ENCODE measurements at regions not wholly inside any gene's neighbourhood (a gene's known extent, or its start where the extent isn't known, plus 50 kb on each side); places are given as distances from the start of the nearest gene placed in this dataset.
"Not testable (repeated sequence)": the region's sequence is repeated elsewhere in the genome, so short reads cannot be mapped to it uniquely, and the experiment has no call there.

GRCh38 chr1:81298266-81298665 lies 502.5 kb upstream of the ADGRL2 start:
- DNase-seq (ENCODE audit: low read depth, low spot score) = no peak

- DNase-seq (ENCODE audit: low read depth, low spot score) = no peak
These were observed 504.1 kb upstream of the ADGRL2 start for GRCh38 chr1:81296601-81297000.

GRCh38 chr1:81290326-81290725 lies 510.4 kb upstream of the ADGRL2 start:
- DNase-seq (ENCODE audit: low read depth, low spot score) = no peak

- DNase-seq (ENCODE audit: low read depth, low spot score) = no peak
These were observed 512.0 kb upstream of the ADGRL2 start for GRCh38 chr1:81288689-81289088.

GRCh38 chr1:81287411-81288080 lies 513.2 kb upstream of the ADGRL2 start:
- no peak for DNase-seq (ENCODE audit: low read depth, low spot score)

GRCh38 chr1:81270051-81270450 lies 530.7 kb upstream of the ADGRL2 start:
- no peak for DNase-seq (ENCODE audit: low read depth, low spot score)

- DNase-seq (ENCODE audit: low read depth, low spot score) = no peak
These were observed 535.8 kb upstream of the ADGRL2 start for GRCh38 chr1:81264976-81265375.

GRCh38 chr1:81259625-81260411 lies 540.9 kb upstream of the ADGRL2 start:
- DNase-seq (ENCODE audit: low read depth, low spot score) = no peak

- DNase-seq (ENCODE audit: low read depth, low spot score) = peak; percentile 67
These were observed 546.2 kb upstream of the ADGRL2 start for GRCh38 chr1:81254560-81254959.

- no peak for DNase-seq (ENCODE audit: low read depth, low spot score)
These were observed 546.7 kb upstream of the ADGRL2 start for GRCh38 chr1:81254068-81254467.

- no peak for DNase-seq (ENCODE audit: low read depth, low spot score)
These were observed 548.1 kb upstream of the ADGRL2 start for GRCh38 chr1:81252471-81253151.

- DNase-seq (ENCODE audit: low read depth, low spot score) = not testable (repeated sequence)
These were observed 549.9 kb upstream of the ADGRL2 start for GRCh38 chr1:81250825-81251224.

GRCh38 chr1:81245084-81245715 lies 555.5 kb upstream of the ADGRL2 start:
- not testable (repeated sequence) for DNase-seq (ENCODE audit: low read depth, low spot score)

GRCh38 chr1:81244612-81245011 lies 556.1 kb upstream of the ADGRL2 start:
- not testable (repeated sequence) for DNase-seq (ENCODE audit: low read depth, low spot score)

- no peak for DNase-seq (ENCODE audit: low read depth, low spot score)
These were observed 558.6 kb upstream of the ADGRL2 start for GRCh38 chr1:81242103-81242502.

GRCh38 chr1:81238129-81238528 lies 562.6 kb upstream of the ADGRL2 start:
- DNase-seq (ENCODE audit: low read depth, low spot score) = no peak

- DNase-seq (ENCODE audit: low read depth, low spot score) = no peak
These were observed 563.2 kb upstream of the ADGRL2 start for GRCh38 chr1:81237473-81238089.

- no peak for DNase-seq (ENCODE audit: low read depth, low spot score)
These were observed 566.5 kb upstream of the ADGRL2 start for GRCh38 chr1:81234237-81234636.

- no peak for DNase-seq (ENCODE audit: low read depth, low spot score)
These were observed 567.1 kb upstream of the ADGRL2 start for GRCh38 chr1:81233591-81233990.

- DNase-seq (ENCODE audit: low read depth, low spot score) = no peak
These were observed 568.3 kb upstream of the ADGRL2 start for GRCh38 chr1:81232420-81232819.

- no peak for DNase-seq (ENCODE audit: low read depth, low spot score)
These were observed 569.0 kb upstream of the ADGRL2 start for GRCh38 chr1:81231729-81232038.
